Stomach smooth muscle (tissue), 2 donors: ENCODE measurements at regions not wholly inside any gene's neighbourhood (a gene's known extent, or its start where the extent isn't known, plus 50 kb on each side); places are given as distances from the start of the nearest gene placed in this dataset.

ENCODE experiments used
- H3K27ac ChIP-seq: one replicate; pipeline ENCODE4 v1.7.0; 2013; ENCODE audit warnings: mild to moderate bottlenecking, low read length, inconsistent platforms
- H3K27me3 ChIP-seq, 2 donors: one replicate each; pipeline ENCODE4 v1.7.0; 2013; ENCODE audit warnings: low read length in 2 of 2; ENCODE audit not compliant: insufficient read depth in 2 of 2, control insufficient read depth in 1 of 2
- H3K36me3 ChIP-seq, 2 donors: one replicate each; pipeline ENCODE4 v1.7.0; 2013; ENCODE audit warnings: low read length in 2 of 2; ENCODE audit not compliant: control insufficient read depth in 2 of 2, insufficient read depth in 2 of 2
- H3K4me1 ChIP-seq: one replicate; pipeline ENCODE4 v1.7.0; 2013; ENCODE audit warnings: low read length; ENCODE audit not compliant: control insufficient read depth, insufficient read depth
- H3K4me3 ChIP-seq, 2 donors: one replicate each; pipeline ENCODE4 v1.7.0; 2013; ENCODE audit warnings: low read length in 2 of 2
- H3K9ac ChIP-seq, 2 donors: one replicate each; pipeline ENCODE4 v1.7.0; 2013; ENCODE audit warnings: low read length in 2 of 2, mild to moderate bottlenecking in 1 of 2
- H3K9me3 ChIP-seq, 2 donors: one replicate each; pipeline ENCODE4 v1.7.0; 2013; ENCODE audit warnings: low read length in 2 of 2; ENCODE audit not compliant: control insufficient read depth in 2 of 2
- donor health status: healthy.
- donor health status: Pancreatic carcinoma.

GRCh38 chr15:88985547-88986393, 72.6 kb upstream of the MFGE8 start:
- Histone ChIP-seq H3K27me3 (no peaks in the 10 kb centered on the region), H3K9ac (no peak overlapping the region), H3K9me3 (no peaks in the 10 kb centered on the region), H3K27ac (no peak overlapping the region), H3K36me3 (no peaks in the 10 kb centered on the region), H3K4me3 (no peak overlapping the region), H3K4me1 (no peaks in the 10 kb centered on the region)

DNA sequence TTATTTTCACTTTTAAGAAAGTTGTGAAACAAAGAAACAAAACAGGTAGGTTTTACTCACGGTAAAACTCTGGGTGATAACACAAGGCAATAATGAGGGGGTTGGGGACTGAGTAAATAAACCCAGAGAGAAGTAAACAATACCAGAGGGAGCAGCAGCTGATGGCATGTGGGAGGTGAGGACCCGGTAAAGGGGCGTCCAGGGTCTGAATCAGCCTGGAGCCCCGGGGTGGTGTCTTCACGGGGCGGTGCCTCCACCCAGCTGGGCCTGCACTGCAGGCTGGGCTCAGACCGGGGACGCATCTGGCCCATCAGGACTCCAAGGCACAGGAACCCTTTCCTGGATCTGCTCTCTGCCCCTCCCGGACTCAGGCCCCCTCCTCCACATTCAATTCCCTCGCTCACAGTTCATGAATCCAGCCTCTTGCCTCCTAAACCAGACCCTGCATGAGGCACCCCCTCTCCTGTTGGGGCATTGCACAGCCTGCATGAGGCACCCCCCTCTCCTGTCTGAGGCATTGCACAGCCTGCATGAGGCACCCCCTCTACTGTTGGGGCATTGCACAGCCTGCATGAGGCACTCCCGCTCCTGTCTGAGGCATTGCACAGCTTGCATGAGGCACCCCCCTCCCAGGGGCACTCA, 73.9 kb upstream of the MFGE8 start:
- Histone ChIP-seq H3K4me3 (no peak overlapping the region), H3K9me3 (no peaks in the 10 kb centered on the region), H3K9ac (no peak overlapping the region), H3K36me3 (no peaks in the 10 kb centered on the region), H3K4me1 (no peaks in the 10 kb centered on the region), H3K27me3 (no peaks in the 10 kb centered on the region), H3K27ac (no peak overlapping the region)

DNA sequence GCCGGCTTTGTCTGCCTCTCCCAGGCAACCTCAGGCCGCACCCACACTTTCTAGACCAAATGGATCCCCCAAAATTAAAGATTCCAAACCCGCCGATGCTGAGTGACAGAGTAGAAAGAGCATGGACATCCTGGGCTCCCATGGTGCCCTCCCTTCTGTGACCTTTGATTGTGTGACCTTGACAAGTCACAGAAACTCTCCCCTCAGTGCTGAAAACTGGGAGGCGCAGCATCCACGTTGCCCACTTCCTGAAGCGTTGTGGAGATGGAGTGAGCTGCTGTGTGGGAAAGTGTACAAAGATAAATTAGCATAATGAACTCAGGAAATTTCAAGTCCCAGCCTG, 74.4 kb upstream of the MFGE8 start:
- Histone ChIP-seq H3K27me3 (no peaks in the 10 kb centered on the region), H3K4me1 (no peaks in the 10 kb centered on the region), H3K36me3 (no peaks in the 10 kb centered on the region), H3K27ac (no peak overlapping the region), H3K9me3 (no peaks in the 10 kb centered on the region), H3K9ac (no peak overlapping the region), H3K4me3 (no peak overlapping the region)

DNA sequence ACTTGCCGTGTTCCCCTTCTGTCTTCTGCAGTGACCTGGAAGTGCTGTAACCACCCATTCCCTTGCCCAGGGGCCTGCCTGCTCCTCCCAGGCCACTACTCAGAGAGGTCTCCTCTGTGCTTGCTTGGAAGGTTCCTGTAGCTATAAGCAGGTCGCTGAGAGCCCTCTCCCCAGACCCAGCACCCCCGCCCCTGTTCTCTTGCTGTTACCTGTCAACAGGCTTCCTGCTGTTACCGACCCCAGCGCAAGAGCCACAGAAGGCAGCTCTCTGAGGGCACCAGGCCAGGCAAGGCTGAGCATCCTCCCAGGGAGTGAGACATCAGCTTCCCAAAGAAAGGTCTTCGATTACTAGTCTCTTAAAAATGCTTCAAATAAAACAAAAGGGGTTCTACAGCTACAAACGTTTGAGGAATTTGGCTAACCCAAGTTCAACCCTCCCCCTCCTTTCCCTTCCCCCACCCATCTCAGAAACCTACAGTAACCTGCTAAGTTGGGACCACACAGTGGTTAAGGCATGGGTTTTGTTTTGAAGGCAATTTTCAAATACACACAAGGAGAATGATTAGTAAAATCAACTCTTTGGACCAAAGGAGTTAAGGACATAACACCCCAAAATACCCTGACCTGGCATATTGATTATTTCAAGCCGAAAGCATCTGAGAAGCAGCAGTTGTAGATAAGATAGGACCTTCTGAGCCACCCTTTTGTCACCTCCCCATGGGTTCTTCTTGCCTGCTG, 74.9 kb upstream of the MFGE8 start:
- Histone ChIP-seq H3K9me3 (no peaks in the 10 kb centered on the region), H3K4me1 (no peaks in the 10 kb centered on the region), H3K36me3 (no peaks in the 10 kb centered on the region), H3K4me3 (no peak overlapping the region), H3K27ac (no peak overlapping the region), H3K9ac (no peak overlapping the region), H3K27me3 (no peaks in the 10 kb centered on the region)

GRCh38 chr15:88989578-88989977, 76.4 kb upstream of the MFGE8 start:
- no peaks in the 10 kb centered on the region for H3K4me1 ChIP-seq
- H3K27ac ChIP-seq: no peak overlapping the region
- no peaks in the 10 kb centered on the region for H3K9me3 ChIP-seq
- H3K36me3 ChIP-seq: no peaks in the 10 kb centered on the region
- H3K9ac ChIP-seq: no peak overlapping the region
- H3K4me3 ChIP-seq: no peak overlapping the region
- no peaks in the 10 kb centered on the region for H3K27me3 ChIP-seq

DNA sequence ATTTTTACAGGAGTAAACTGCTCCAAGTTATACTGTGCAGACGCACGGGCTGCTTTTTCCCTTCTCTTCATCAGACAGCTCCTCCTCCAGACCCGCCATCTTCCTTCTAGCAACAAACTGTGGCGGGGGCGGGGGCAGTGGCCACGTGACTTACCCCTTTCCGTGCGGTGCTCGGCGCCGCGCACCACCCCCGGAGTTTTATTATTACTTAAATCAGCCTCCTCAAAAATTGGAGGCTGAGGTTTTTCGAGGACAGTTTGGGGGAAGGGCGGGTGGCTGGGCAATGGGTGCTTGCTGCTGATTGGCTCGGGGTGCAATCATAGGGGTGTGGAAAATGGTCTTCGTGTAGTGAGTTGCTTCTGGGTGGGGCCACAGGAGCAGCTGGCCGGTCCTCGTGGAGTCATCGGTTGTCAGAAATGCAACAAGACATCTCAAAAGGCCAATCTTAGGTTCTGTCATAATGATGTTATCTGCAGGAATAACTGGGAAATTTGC, 77.1 kb upstream of the MFGE8 start:
- Histone ChIP-seq H3K36me3 (no peaks in the 10 kb centered on the region), H3K4me1 (no peaks in the 10 kb centered on the region), H3K27me3 (no peaks in the 10 kb centered on the region), H3K27ac (no peak overlapping the region), H3K9ac (no peak overlapping the region), H3K4me3 (no peak overlapping the region), H3K9me3 (no peaks in the 10 kb centered on the region)

DNA sequence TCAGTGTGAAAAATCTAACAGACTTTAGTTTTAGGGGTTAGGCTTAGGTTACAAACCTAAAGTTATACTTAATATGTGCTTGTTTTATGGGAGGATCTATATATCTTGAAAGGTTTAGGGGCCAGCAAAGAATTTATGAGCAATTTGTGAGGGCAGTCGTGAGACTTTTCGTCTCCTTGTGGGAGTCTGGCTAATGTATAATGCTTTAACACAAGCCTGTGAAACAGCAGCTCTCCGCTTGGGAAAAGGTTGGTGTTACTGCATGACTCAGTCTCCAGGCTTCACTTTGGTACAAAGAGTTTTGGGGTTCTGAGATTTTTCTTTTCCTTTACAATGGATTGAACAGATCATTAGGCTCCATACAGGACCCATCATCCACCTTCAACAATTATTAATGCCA, 79.0 kb upstream of the MFGE8 start:
- H3K9ac ChIP-seq: no peak overlapping the region
- no peaks in the 10 kb centered on the region for H3K4me1 ChIP-seq
- H3K27me3 ChIP-seq: no peaks in the 10 kb centered on the region

DNA sequence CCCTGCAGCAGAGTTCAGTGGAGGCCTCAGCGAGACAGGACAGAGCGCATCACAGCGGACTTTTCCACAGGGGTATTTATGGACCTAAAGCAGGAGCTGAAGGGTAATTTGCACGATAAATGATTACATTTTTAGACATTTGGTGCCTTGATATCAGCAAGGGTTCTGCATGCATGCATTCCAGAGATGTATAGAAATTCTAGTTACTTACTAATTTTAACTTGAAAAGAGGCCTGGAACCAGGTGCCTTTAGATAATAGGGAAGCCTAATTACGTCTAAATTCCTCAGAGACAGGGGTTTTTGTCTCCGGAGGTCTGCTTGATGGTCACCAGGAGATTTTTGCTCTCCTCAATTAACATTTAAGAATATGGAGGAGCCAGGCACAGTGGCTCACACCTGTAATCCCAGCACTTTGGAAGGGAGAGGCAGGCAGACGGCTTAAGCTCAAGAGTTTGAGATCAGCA, 79.8 kb upstream of the MFGE8 start:
- H3K27me3 ChIP-seq: no peaks in the 10 kb centered on the region
- no peaks in the 10 kb centered on the region for H3K9me3 ChIP-seq
- H3K4me1 ChIP-seq: no peaks in the 10 kb centered on the region
- no peak overlapping the region for H3K9ac ChIP-seq
- no peak overlapping the region for H3K4me3 ChIP-seq
- H3K27ac ChIP-seq: no peak overlapping the region
- no peaks in the 10 kb centered on the region for H3K36me3 ChIP-seq

More for the DNA sequence above, 79.0 kb upstream of the MFGE8 start:
- Histone ChIP-seq H3K36me3 (no peaks in the 10 kb centered on the region), H3K9me3 (no peaks in the 10 kb centered on the region), H3K27ac (no peak overlapping the region), H3K4me3 (no peak overlapping the region)

- H3K27ac ChIP-seq: no peak overlapping the region
- no peaks in the 10 kb centered on the region for H3K4me1 ChIP-seq
- H3K9me3 ChIP-seq: no peaks in the 10 kb centered on the region
- H3K9ac ChIP-seq: no peak overlapping the region
- no peak overlapping the region for H3K4me3 ChIP-seq
- no peaks in the 10 kb centered on the region for H3K36me3 ChIP-seq
- no peaks in the 10 kb centered on the region for H3K27me3 ChIP-seq
Observed at GRCh38 chr15:88993662-88994061, 80.5 kb upstream of the MFGE8 start.

- no peaks in the 10 kb centered on the region for H3K4me1 ChIP-seq
- H3K4me3 ChIP-seq: no peak overlapping the region
- no peak overlapping the region for H3K9ac ChIP-seq
- no peaks in the 10 kb centered on the region for H3K27me3 ChIP-seq
- no peaks in the 10 kb centered on the region for H3K9me3 ChIP-seq
- H3K27ac ChIP-seq: no peak overlapping the region
- no peaks in the 10 kb centered on the region for H3K36me3 ChIP-seq
Observed at GRCh38 chr15:88994286-88994685, 81.1 kb upstream of the MFGE8 start.
